ENCODE measurements at regions not wholly inside any gene's neighbourhood (a gene's known extent, or its start where the extent isn't known, plus 50 kb on each side); places are given as distances from the start of the nearest gene placed in this dataset.

DNA sequence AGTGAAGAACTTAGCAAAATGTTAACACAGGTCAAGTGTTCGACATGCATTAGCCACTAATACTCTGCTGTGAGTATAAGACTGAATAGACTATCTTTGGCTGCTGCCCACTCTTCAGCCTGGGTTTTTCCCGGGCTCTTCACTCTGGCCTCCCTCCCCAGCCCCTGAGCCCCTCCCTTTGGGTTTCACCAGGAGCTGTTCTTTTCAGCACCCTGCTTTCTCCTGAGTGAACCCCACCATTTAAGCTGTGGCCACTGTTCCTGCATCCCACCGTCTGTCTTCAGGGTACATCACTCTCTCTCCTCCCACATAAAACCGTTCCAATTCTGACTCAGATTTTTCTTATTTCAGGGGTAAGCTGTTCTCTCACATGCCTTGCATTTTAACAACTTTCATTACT, 92.0 kb upstream of the ASIC2 start:
- Mint-ChIP-seq H3K27ac (no peak overlapping the region), H3K4me1 (ENCODE audit: low read depth) (no peaks in the 10 kb centered on the region), H3K27me3 (ENCODE audit: low read depth) (no peaks in the 10 kb centered on the region), H3K4me3 (no peak overlapping the region), H3K9me3 (no peaks in the 10 kb centered on the region), H3K36me3 (ENCODE audit: insufficient read depth in 2 of 2) (no peaks in the 10 kb centered on the region)
- no peak for DNase-seq
- ATAC-seq (replicated peaks in 1 of 2): no peak

DNA sequence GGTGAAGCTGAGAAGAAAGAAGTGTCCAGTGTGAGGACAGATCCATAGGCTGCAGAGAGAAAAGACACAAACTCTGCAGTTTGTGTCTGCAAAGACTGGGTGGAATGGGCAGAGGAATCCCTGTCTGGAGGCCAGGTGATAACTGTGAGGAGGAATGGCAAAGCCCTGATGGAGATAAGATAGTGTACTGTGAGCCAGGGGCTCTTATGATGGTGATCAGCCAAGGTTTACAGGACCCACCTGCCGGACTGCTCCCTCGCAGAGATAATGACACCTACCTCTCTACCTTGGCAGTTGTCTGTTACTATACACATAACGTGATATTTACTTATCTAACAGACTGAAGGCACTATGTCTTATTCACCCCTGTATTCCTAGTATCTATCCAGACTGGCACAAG, 92.6 kb upstream of the ASIC2 start:
- no peaks in the 10 kb centered on the region for H3K36me3 Mint-ChIP-seq (ENCODE audit: insufficient read depth in 2 of 2)
- no peak for ATAC-seq (replicated peaks in 1 of 2)
- H3K9me3 Mint-ChIP-seq: no peaks in the 10 kb centered on the region
- no peak overlapping the region for H3K27ac Mint-ChIP-seq
- H3K27me3 Mint-ChIP-seq (ENCODE audit: low read depth): no peaks in the 10 kb centered on the region
- H3K4me3 Mint-ChIP-seq: no peak overlapping the region
- no peaks in the 10 kb centered on the region for H3K4me1 Mint-ChIP-seq (ENCODE audit: low read depth)
- no peak for DNase-seq

DNA sequence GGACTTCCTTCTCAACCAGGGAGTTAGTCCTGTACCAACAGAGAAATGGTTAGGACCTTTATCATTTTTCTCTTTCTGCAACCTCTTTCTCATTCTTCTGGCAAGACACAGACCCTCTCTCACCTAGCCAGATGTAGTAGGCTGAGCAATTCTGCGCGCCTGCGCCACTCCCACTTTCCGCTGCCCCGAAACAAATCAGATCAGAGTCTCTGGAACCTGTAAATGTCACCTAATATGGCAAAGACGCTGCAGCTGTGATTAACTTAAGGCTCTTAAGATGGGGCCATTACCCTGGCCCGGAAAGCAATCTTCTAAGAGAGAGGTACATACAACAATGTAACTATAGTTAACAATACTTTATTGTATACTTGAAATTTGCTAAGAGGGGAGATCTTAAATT, 94.3 kb upstream of the ASIC2 start:
- ATAC-seq (replicated peaks in 1 of 2): no peak
- H3K4me1 Mint-ChIP-seq (ENCODE audit: low read depth): no peaks in the 10 kb centered on the region
- H3K27ac Mint-ChIP-seq: no peak overlapping the region
- DNase-seq: no peak
- H3K36me3 Mint-ChIP-seq (ENCODE audit: insufficient read depth in 2 of 2): no peaks in the 10 kb centered on the region
- no peak overlapping the region for H3K4me3 Mint-ChIP-seq
- H3K9me3 Mint-ChIP-seq: no peaks in the 10 kb centered on the region
- no peaks in the 10 kb centered on the region for H3K27me3 Mint-ChIP-seq (ENCODE audit: low read depth)

DNA sequence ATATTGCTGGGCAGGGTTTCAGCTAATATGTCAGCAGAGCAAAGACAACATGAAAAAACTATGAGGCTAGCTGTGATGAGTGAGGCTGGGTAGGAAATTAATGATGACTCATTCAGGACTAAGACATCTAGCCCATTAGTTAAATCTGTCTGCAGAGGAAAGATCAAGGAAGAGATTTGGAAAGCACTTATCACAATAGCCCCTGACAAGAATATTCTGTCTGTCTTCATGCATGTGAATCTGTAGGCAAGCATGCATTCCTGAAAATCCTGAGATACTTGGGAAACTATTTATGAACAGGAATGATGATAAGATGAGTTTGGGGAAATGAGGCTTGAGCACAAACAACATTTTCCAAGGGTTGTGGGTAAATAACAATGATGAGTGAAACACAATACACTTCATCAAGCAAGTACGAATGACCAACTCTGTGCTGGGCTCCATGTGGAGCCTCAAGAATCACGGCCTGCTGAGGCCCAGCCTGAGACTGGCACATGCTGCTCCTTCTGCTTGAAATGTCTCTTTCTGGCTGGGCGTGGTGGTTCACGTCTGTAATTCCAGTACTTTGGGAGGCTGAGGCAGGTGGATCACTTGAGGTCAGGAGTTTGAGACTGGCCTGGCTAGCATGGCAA, 96.5 kb upstream of the ASIC2 start:
- H3K36me3 Mint-ChIP-seq (ENCODE audit: insufficient read depth in 2 of 2): no peaks in the 10 kb centered on the region
- H3K4me3 Mint-ChIP-seq: no peak overlapping the region
- ATAC-seq (replicated peaks in 1 of 2) (no peak), DNase-seq (no peak)
- no peaks in the 10 kb centered on the region for H3K4me1 Mint-ChIP-seq (ENCODE audit: low read depth)
- H3K9me3 Mint-ChIP-seq: peaks cover 0 to 2% of the 10 kb centered on the region in 2 donors
- no peak overlapping the region for H3K27ac Mint-ChIP-seq
- no peaks in the 10 kb centered on the region for H3K27me3 Mint-ChIP-seq (ENCODE audit: low read depth)

DNA sequence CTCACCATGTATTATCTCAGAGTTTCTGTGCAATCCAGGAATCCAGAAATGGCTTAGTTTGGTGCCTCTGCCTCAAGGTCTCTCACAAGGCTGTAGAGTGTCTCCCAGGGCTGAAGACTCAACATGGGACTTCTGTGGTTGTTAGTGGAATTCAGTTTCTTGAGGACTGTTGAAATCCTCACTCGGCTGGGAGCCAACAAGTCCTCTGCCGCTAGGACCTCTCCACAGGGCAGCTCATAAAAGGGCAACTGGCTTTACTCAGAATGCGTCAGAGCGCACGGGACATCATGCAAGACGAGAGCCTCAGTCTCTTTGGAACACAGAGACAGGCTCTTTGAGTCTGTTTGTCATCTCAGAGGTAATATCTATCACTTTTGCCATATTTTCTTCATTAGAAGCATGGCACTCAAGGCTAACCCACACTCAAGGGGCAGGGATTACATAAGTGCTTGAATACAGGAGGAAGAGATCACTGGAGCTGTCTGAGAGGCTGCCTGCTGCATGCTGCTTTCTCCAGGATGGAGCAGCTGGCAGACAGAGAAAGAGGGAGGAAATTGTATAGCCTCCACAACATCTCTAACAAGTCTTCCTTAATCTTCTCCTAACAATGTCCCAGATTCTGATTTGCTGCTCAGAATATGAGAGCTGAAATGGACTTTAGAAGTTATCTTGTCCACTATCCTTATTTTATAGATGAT, 97.5 kb upstream of the ASIC2 start:
- no peak overlapping the region for H3K27ac Mint-ChIP-seq
- H3K9me3 Mint-ChIP-seq: peaks cover 0 to 2% of the 10 kb centered on the region in 2 donors
- H3K4me1 Mint-ChIP-seq (ENCODE audit: low read depth): no peaks in the 10 kb centered on the region
- no peaks in the 10 kb centered on the region for H3K27me3 Mint-ChIP-seq (ENCODE audit: low read depth)
- no peaks in the 10 kb centered on the region for H3K36me3 Mint-ChIP-seq (ENCODE audit: insufficient read depth in 2 of 2)
- no peak overlapping the region for H3K4me3 Mint-ChIP-seq
- ATAC-seq (replicated peaks in 1 of 2) (no peak), DNase-seq (no peak)

DNA sequence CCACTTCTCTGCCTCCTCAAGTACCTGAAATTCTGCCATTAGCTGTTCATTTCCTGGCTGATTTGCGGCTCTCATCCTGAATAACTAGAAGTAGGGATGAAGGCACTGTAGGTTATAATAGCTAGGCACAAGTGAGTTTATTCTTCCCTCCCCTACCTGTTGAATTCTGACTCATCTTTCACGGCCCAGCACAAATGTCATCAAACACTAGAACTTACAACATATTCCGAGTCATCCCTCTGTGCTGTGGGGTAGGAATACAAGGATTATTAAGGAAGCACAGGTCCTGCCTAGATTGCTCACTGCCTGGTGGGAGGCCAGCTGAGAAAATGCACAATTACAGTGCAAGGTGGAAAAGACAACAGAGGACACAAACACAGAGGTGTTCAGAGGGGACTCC, 103.7 kb upstream of the ASIC2 start:
- no peak for ATAC-seq (replicated peaks in 1 of 2)
- no peak overlapping the region for H3K27ac Mint-ChIP-seq

DNA sequence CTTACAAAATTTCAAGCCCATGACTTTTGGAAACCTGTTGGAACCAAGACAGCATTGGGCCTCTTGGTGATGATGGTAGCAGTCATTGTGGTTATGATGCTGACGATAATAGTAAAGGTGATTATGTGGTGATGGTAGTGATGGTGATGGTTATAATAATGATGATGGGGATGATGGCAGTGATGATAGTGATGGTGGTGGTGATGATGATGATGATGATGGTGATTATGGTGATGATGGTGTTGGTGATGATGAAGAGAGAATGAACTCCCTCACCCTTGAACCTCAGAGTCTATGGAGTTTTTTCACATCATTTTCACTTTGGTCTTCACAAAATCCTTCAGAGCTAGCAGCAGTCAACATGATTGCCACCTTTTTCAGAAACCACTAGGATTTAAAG, 105.3 kb upstream of the ASIC2 start:
- Mint-ChIP-seq H3K4me1 (ENCODE audit: low read depth) (no peaks in the 10 kb centered on the region), H3K36me3 (ENCODE audit: insufficient read depth in 2 of 2) (no peaks in the 10 kb centered on the region), H3K9me3 (peaks cover 2% of the 10 kb centered on the region in 2 donors), H3K27me3 (ENCODE audit: low read depth) (peaks cover 10% of the 10 kb centered on the region), H3K27ac (no peak overlapping the region), H3K4me3 (no peak overlapping the region)
- ATAC-seq (replicated peaks in 1 of 2) (no peak), DNase-seq (no peak)

More for the DNA sequence above, 103.7 kb upstream of the ASIC2 start:
- H3K4me3 Mint-ChIP-seq: no peak overlapping the region
- no peaks in the 10 kb centered on the region for H3K4me1 Mint-ChIP-seq (ENCODE audit: low read depth)
- no peak for DNase-seq
- H3K27me3 Mint-ChIP-seq (ENCODE audit: low read depth): peaks cover 10% of the 10 kb centered on the region
- peaks cover 2 to 3% of the 10 kb centered on the region in 2 donors for H3K9me3 Mint-ChIP-seq
- H3K36me3 Mint-ChIP-seq (ENCODE audit: insufficient read depth in 2 of 2): no peaks in the 10 kb centered on the region

DNA sequence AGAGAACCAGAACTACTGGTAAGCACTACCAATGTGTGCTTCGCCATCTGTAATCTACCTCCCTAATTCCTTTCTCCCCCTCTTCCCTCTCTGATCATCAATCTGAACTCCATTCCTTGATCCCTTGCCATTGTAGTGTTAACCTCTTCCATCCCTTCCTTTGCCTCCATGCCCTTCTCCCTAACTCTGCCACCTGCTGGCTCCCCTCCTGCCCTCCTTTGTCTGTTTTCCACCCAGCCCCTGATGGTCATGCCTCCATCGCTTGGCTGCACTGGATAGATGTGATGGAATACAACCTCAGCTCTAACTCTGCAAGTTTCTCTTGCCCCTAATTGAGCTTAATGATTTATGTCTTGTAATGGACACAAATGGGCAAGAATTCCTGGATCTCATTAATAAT, 108.2 kb upstream of the ASIC2 start:
- ATAC-seq (replicated peaks in 1 of 2): no peak
- no peak overlapping the region for H3K4me3 Mint-ChIP-seq
- H3K9me3 Mint-ChIP-seq: peaks cover 2% of the 10 kb centered on the region in 2 donors
- no peaks in the 10 kb centered on the region for H3K4me1 Mint-ChIP-seq (ENCODE audit: low read depth)
- H3K27me3 Mint-ChIP-seq (ENCODE audit: low read depth): peaks cover 10% of the 10 kb centered on the region
- no peaks in the 10 kb centered on the region for H3K36me3 Mint-ChIP-seq (ENCODE audit: insufficient read depth in 2 of 2)
- DNase-seq: no peak
- H3K27ac Mint-ChIP-seq: no peak overlapping the region

DNA sequence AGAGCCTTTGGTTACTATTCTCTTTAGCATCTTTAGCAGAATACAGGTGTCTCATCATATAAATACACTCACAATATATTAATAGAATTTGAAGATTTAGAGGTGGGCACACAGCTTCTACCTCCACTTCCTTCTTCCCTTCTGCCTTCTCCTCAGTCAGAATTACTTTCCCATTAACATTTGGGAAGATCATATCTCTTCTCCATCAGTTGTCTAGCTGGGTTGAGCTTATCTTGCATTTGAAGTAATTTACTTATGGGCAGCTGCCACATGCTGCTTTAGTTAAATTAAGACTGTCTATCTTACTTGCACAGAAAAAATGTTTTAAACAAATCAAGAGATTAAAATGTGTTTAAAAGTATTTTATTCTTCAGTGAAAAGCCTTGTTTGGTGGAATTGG, 110.1 kb upstream of the ASIC2 start:
- no peaks in the 10 kb centered on the region for H3K4me1 Mint-ChIP-seq (ENCODE audit: low read depth)
- no peaks in the 10 kb centered on the region for H3K36me3 Mint-ChIP-seq (ENCODE audit: insufficient read depth in 2 of 2)
- H3K27me3 Mint-ChIP-seq (ENCODE audit: low read depth): peaks cover 10% of the 10 kb centered on the region
- DNase-seq (no peak), ATAC-seq (replicated peaks in 1 of 2) (no peak)
- H3K9me3 Mint-ChIP-seq: peaks cover 2% of the 10 kb centered on the region in 2 donors
- no peak overlapping the region for H3K27ac Mint-ChIP-seq
- no peak overlapping the region for H3K4me3 Mint-ChIP-seq

DNA sequence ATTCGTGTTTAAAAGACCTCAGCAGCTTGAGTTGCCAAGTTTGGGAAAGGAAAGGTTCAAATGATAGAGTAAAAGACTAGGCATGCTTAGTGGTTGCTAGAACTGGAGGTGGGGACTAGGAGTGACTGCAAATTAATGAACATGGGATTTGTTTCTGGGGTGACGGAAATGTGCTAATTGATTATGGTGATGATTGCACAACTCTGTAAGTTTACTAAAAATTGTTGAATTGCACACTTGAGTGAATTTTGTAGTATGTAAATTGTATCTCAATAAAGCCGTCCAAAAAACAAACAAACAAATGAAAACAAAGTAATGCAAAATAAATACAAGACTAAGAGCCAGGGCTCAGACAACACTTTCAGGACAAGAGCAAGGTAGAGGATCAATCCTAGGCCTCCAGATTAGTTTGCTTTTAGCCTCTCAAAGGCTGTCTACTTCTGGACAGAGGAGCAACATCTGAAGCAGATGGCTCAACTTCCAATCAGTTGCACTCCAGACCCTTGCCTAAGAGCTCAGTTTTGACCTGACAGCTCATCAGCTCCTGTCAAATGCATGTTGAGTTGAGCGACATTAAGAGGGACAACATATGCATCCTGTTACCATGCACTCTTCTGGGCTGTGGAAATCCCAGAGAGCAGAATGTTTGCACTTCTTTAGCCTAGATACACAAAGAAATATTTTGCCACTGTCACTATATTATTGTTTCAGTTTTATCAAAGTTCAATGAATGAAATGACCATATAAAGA, 111.2 kb upstream of the ASIC2 start:
- ATAC-seq (replicated peaks in 1 of 2) (no peak), DNase-seq (no peak)
- H3K9me3 Mint-ChIP-seq: peaks cover 0 to 2% of the 10 kb centered on the region in 2 donors
- no peak overlapping the region for H3K27ac Mint-ChIP-seq
- H3K27me3 Mint-ChIP-seq (ENCODE audit: low read depth): peaks cover 9% of the 10 kb centered on the region
- H3K4me3 Mint-ChIP-seq: no peak overlapping the region
- H3K4me1 Mint-ChIP-seq (ENCODE audit: low read depth): no peaks in the 10 kb centered on the region
- no peaks in the 10 kb centered on the region for H3K36me3 Mint-ChIP-seq (ENCODE audit: insufficient read depth in 2 of 2)

DNA sequence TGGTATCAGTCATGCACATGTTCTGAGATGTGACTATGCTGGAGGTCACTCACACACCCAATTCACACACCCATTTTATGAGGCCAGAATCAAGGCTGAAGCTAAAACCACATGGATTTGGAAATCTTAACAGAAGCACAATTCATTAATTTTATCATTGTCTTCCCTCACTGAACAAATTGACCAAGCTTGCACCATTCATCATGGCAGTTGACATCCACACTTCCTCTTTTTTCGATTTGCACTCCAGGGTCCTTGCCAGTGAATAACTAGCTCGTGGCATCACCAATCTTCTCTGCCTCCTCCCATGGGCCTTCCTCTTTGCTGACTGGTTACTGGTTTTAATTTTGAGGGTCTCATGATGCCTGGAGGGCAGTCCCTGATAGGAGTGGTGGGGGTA, 123.0 kb upstream of the ASIC2 start:
- Mint-ChIP-seq H3K4me3 (no peak overlapping the region), H3K27me3 (ENCODE audit: low read depth) (no peaks in the 10 kb centered on the region), H3K36me3 (ENCODE audit: insufficient read depth in 2 of 2) (no peaks in the 10 kb centered on the region), H3K9me3 (peaks cover 0 to 1% of the 10 kb centered on the region in 2 donors), H3K27ac (no peak overlapping the region), H3K4me1 (ENCODE audit: low read depth) (no peaks in the 10 kb centered on the region)
- ATAC-seq (replicated peaks in 1 of 2) (no peak), DNase-seq (no peak)

DNA sequence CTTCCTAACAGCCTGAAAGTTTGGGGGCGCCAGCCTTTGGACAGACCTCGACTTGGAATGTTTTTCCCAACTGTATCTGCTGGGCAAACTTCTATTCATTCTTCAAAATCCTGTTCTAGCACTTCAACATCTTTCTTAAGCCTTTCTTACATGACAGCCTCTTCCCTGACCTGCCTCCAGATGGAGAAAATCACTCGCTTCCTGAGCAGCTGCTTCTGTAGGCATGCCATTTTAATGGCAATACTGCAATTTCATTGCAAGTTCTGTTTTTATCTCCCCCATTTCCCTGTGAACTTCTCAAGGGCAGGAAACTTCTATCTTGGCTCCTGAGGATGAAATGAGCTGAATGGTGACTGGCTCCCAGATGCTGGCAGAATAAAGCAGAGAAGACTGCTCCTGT, 128.8 kb upstream of the ASIC2 start:
- no peaks in the 10 kb centered on the region for H3K27me3 Mint-ChIP-seq (ENCODE audit: low read depth)
- H3K9me3 Mint-ChIP-seq: peaks cover 0 to 1% of the 10 kb centered on the region in 2 donors
- no peaks in the 10 kb centered on the region for H3K36me3 Mint-ChIP-seq (ENCODE audit: insufficient read depth in 2 of 2)
- H3K4me1 Mint-ChIP-seq (ENCODE audit: low read depth): no peaks in the 10 kb centered on the region
- H3K27ac Mint-ChIP-seq: no peak overlapping the region
- H3K4me3 Mint-ChIP-seq: no peak overlapping the region
- ATAC-seq (replicated peaks in 1 of 2): no peak
- no peak for DNase-seq

DNA sequence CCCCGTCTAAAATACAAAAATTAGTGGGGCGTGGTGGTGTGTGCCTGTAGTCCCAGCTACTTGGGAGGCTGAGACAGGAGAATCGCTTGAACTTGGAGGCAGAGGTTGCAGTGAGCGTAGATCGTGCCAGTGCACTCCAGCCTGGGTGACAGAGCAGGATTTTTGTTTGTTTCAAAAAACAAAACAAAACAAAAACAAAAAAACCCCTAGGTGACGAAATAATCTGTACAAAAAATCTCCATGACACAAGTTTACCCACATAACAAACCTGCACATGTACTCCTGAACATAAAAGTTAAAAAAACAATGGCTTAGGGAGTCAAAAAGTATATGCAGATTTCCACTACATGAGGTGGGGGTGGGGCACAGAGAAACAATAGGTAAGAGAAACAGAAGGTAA, 140.5 kb upstream of the ASIC2 start:
- Mint-ChIP-seq H3K27ac (no peak overlapping the region), H3K9me3 (peaks cover 0 to 2% of the 10 kb centered on the region in 2 donors), H3K36me3 (ENCODE audit: insufficient read depth in 2 of 2) (no peaks in the 10 kb centered on the region), H3K4me1 (ENCODE audit: low read depth) (no peaks in the 10 kb centered on the region), H3K4me3 (no peak overlapping the region), H3K27me3 (ENCODE audit: low read depth) (peaks cover 6% of the 10 kb centered on the region)
- ATAC-seq (replicated peaks in 1 of 2): no peak
- no peak for DNase-seq

Measured in activated T-cell treated with anti-CD3 and anti-CD28 coated beads, Interleukin-2, amount 50 U/mL, for 72 hours (primary cell).